Activated T-helper 1 cell treated with anti-CD3 and anti-CD28 coated beads, Interleukin-12 subunit alpha, Interleukin-12 subunit beta, Interleukin-2, Interleukin-4 antibody, amounts not matched to agents 30 ng/mL and 10 ng/mL and 1 ng/mL, durations not matched to agents 14 hours and 24 hours and 36 hours (primary cell): ENCODE measurements at regions not wholly inside any gene's neighbourhood (a gene's known extent, or its start where the extent isn't known, plus 50 kb on each side); places are given as distances from the start of the nearest gene placed in this dataset.

Experiments used
- DNase-seq: peaks from one replicate; pipeline ENCODE4 v3.0.0; 2021; ENCODE audit warnings: low spot score
- H3K27ac Mint-ChIP-seq: one replicate; pipeline ENCODE4 v1.8.0; 2021; ENCODE audit warnings: mild to moderate bottlenecking, mixed read lengths
- H3K27me3 Mint-ChIP-seq: one replicate; pipeline ENCODE4 v1.8.0; 2022; ENCODE audit warnings: mild to moderate bottlenecking, moderate library complexity, mixed read lengths; ENCODE audit not compliant: insufficient read depth
- H3K36me3 Mint-ChIP-seq: one replicate; pipeline ENCODE4 v1.8.0; 2021; ENCODE audit warnings: low read depth, mixed read lengths
- H3K4me1 Mint-ChIP-seq: one replicate; pipeline ENCODE4 v1.8.0; 2021; ENCODE audit warnings: low read depth, mixed read lengths
- H3K4me3 Mint-ChIP-seq: one replicate; pipeline ENCODE4 v1.8.0; 2021; ENCODE audit warnings: mild to moderate bottlenecking, moderate library complexity, mixed read lengths
- H3K9me3 Mint-ChIP-seq: one replicate; pipeline ENCODE4 v1.8.0; 2021; ENCODE audit warnings: mixed read lengths
- intact Hi-C: fragments of 100-400 bp; cut with micrococcal nuclease; formaldehyde crosslinking; loops from one replicate; pipeline ENCODE4 v1.15.1; 2024

DNA sequence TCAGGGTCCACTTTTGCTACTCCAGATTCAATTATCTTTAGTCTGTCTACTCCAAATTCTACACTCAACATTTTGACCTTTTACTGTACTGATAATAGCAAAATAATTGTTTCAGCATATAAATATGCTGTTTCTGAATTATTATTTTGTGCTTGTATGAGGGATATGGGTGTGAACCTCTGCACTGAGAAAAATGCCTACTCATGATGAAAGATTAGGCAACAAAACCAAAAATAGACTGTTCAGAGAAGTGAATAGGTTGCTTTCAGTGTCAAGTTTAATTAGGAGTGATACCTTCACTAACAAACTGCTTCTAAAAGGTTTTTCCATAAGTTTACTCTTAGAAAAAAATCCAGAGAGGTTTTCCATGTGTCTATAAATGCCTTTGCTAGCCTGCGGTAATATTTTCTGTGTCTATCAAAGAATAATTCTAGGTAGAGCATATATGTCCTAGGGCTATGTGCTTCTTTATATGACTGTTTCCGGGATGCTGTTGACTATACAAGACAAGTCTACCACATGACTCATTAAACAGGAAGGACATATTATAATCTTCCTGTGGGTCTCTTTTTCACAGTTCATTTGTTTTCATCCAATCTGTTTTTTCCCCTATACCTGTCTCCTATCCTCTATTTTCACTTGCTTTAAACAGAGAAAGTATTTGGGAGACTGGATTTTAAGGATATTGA lies 218.5 kb upstream of the TTC14 start:
- intact Hi-C loops: no loop called here
- Mint-ChIP-seq H3K27ac (no peak overlapping the region), H3K27me3 (no peaks in the 10 kb centered on the region), H3K4me3 (no peak overlapping the region), H3K4me1 (no peaks in the 10 kb centered on the region), H3K9me3 (no peaks in the 10 kb centered on the region), H3K36me3 (no peaks in the 10 kb centered on the region)
- no peak for DNase-seq

DNA sequence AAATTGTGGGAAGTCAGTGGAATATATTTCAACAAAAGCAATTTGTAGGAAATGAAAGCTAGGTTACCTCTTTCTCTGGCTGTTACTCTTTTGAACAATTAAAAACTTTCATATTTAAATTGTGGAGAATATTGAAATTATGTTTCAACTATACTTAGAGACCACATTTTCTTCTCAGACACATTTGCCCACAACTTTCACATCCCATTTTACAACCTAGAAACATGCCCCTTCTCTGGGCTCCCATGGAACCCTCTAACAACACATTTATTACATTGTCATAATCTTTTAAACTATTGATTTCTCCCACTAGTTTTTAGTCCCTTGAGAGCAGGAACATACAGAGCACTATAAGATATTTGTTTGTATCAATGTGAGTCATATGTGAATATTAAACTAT lies 211.7 kb upstream of the TTC14 start:
- H3K27me3 Mint-ChIP-seq: no peaks in the 10 kb centered on the region

DNA sequence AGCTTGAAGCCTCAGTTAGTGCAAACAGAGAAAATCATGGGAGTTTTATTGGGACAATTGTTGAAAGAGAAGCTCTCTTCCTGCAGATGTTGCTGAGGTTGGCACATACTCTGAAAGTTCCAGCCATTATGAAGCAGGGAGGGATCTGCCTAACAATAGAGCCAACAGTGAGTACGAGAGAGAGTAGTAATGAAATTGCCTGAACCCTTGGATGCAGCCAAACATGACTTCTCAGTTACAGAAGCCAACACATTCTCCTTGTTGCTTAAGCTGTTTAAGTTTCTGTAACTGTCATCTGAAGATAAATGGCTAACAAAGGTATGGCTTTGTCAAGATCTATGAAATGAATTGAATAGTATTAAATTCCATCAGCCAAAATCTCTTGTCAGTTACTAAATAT lies 211.0 kb upstream of the TTC14 start:
- no peaks in the 10 kb centered on the region for H3K9me3 Mint-ChIP-seq
- intact Hi-C loops: no loop called here
- no peaks in the 10 kb centered on the region for H3K4me1 Mint-ChIP-seq
- H3K36me3 Mint-ChIP-seq: no peaks in the 10 kb centered on the region
- no peaks in the 10 kb centered on the region for H3K27me3 Mint-ChIP-seq
- H3K4me3 Mint-ChIP-seq: no peak overlapping the region
- H3K27ac Mint-ChIP-seq: no peak overlapping the region
- DNase-seq: no peak

More for the DNA sequence above, 211.7 kb upstream of the TTC14 start:
- Mint-ChIP-seq H3K27ac (no peak overlapping the region), H3K9me3 (no peaks in the 10 kb centered on the region), H3K36me3 (no peaks in the 10 kb centered on the region), H3K4me3 (no peak overlapping the region), H3K4me1 (no peaks in the 10 kb centered on the region)
- intact Hi-C loops: no loop called here
- DNase-seq: no peak

DNA sequence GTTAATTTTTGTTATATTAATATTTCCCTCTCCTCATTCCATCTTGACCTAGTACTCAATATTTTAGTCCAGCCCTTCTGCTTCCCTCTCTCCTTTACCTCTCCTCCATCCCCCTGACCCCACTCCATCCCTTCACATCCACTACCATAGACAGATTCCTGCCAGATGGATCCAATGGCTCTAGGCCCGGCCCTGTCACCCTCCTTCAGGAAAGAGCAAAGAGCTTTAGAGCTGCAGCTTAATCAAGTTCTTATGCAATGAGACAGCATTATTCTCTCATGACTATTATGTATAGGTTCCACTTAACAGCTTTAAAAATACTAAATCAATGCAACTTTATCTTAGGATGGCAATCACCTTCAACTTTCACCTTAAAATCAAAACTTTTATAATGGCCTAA lies 200.7 kb upstream of the TTC14 start:
- DNase-seq: no peak
- Mint-ChIP-seq H3K27ac (no peak overlapping the region), H3K4me3 (no peak overlapping the region), H3K9me3 (no peaks in the 10 kb centered on the region), H3K27me3 (no peaks in the 10 kb centered on the region), H3K4me1 (no peaks in the 10 kb centered on the region), H3K36me3 (no peaks in the 10 kb centered on the region)
- intact Hi-C loops: no loop called here

DNA sequence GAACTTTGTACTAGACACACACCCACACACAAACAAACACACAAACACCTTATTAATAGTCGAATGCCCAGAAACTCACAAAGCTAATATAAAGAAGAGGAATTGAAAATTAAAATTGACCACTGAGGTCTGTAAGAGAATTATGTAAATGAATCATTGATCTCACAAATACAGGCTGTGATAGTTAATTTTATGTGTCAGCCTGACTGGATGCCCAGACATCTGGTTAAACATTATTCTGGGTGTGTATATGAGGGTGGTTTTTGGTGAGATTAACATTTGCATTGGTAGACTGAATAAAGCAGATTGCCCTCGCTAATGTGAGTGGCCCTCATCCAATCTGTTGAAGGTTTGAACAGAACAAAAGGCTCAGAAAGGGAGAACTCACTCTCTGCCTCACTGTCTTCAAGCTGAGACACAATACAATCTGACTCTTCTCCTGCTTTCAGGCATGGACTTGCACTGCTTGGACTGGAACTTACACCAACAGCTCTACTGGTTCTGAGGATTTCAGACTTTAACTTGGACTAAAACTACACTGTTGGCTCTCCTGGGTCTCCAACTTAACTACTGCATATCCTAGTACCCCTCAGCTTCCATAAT lies 199.4 kb upstream of the TTC14 start:
- Mint-ChIP-seq H3K4me1 (no peaks in the 10 kb centered on the region), H3K36me3 (no peaks in the 10 kb centered on the region), H3K27me3 (no peaks in the 10 kb centered on the region), H3K9me3 (no peaks in the 10 kb centered on the region), H3K27ac (no peak overlapping the region), H3K4me3 (no peak overlapping the region)
- intact Hi-C loops: no loop called here
- no peak for DNase-seq

DNA sequence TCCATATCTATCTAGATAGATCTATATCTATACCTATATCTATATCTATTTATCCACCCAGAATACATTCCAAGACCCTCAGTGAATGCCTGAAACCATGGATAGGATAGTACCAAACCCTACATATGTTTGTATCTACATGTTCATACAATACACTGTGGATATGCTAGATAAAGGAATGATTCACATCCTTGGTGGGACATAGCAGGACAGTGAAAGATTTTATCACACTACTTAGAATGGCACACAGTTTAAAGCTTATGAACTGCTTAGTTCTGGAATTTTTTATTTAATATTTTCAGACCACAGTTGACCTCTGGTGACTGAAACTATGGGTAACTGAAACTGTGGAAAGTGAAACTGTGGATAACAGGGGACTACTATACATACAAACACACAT lies 198.8 kb upstream of the TTC14 start:
- no peak for DNase-seq
- Mint-ChIP-seq H3K27me3 (no peaks in the 10 kb centered on the region), H3K27ac (no peak overlapping the region), H3K36me3 (no peaks in the 10 kb centered on the region), H3K4me3 (no peak overlapping the region), H3K9me3 (no peaks in the 10 kb centered on the region), H3K4me1 (no peaks in the 10 kb centered on the region)
- intact Hi-C loops: no loop called here

DNA sequence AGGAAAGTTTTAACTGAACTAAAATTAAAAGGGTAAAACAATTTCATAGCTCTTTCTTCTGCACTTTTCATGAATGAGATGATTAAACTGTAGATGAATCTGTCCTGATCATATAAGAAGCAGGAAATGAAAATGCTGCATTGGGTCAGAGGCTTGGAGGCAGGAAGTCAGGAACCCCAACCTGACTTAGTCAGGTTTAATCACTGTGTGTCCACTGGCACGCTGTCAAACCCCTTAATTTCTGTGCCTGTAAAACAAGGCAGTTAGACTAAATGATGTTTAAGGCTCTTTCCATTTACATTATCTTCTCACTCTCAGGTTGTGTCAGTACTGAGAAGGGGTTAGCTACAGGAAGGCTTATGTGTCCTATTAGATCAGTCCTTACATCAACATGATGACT lies 193.3 kb upstream of the TTC14 start:
- Mint-ChIP-seq H3K4me1 (no peaks in the 10 kb centered on the region), H3K27ac (no peak overlapping the region), H3K9me3 (no peaks in the 10 kb centered on the region), H3K36me3 (no peaks in the 10 kb centered on the region), H3K4me3 (no peak overlapping the region), H3K27me3 (no peaks in the 10 kb centered on the region)
- no peak for DNase-seq
- intact Hi-C loops: no loop called here

DNA sequence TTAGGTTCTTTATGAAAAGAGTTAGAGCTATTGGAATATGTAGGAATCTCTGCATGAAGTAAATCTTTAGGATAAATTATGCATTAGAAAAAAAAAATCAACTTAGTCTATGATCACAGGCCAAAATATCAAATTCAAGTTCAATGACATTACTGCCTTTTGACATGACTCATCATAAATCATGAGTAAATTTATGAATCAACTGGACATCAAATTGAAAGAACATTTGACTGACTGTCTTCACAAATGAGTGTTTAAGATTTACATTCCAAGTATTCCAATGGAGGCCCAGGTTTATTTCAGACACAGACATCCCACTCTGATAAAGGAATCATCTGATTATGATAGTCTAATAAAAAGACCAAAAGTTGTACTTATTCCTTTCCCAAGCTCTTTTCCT lies 192.8 kb upstream of the TTC14 start:
- H3K27me3 Mint-ChIP-seq: no peaks in the 10 kb centered on the region
- no peak overlapping the region for H3K27ac Mint-ChIP-seq
- no peaks in the 10 kb centered on the region for H3K4me1 Mint-ChIP-seq
- H3K4me3 Mint-ChIP-seq: no peak overlapping the region
- DNase-seq: no peak
- intact Hi-C loops: no loop called here
- no peaks in the 10 kb centered on the region for H3K36me3 Mint-ChIP-seq
- no peaks in the 10 kb centered on the region for H3K9me3 Mint-ChIP-seq

DNA sequence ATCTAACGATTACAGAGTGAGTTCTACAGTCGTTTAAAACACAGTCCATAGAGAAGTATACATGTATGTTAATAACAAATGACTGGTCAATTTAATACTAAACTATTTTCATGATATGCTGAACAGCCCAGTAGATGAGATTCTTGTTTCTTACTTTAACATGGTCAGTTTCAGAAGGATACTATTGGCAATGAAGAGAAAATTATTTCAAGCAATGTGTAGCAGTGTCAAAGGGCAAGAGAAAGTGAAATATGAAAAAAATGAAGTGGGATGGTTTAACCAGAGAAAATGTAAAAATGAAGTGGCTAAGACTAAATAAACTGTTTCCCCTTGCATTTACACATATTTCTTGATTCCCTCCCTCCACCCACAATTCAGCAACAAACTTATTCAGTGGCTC lies 192.1 kb upstream of the TTC14 start:
- Mint-ChIP-seq H3K4me3 (no peak overlapping the region), H3K4me1 (no peaks in the 10 kb centered on the region)
- no peak for DNase-seq

DNA sequence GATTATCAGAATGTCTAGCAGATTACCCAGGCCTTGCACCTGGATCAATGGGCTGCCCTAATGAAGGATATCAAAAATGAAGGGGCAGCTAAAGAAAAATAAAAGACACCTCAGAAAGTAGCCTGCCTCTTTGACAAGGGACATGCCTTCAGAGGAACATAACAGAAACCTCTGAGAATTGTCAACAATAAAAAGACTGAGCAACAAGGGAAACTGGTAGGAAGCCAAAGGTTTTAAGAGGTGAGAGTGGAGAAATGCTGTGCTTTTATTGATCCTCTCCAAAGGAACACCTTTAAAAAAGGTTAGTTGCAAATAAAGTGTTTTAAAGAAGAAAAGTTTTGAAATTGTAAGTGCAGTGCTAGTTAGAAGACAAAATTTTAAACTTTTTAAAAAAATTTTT lies 187.8 kb upstream of the TTC14 start:
- H3K27ac Mint-ChIP-seq: no peak overlapping the region
- no peaks in the 10 kb centered on the region for H3K9me3 Mint-ChIP-seq
- no peaks in the 10 kb centered on the region for H3K36me3 Mint-ChIP-seq
- H3K27me3 Mint-ChIP-seq: no peaks in the 10 kb centered on the region
- H3K4me3 Mint-ChIP-seq: no peak overlapping the region
- H3K4me1 Mint-ChIP-seq: no peaks in the 10 kb centered on the region
- no peak for DNase-seq
- intact Hi-C loops: no loop called here

More for the DNA sequence above, 192.1 kb upstream of the TTC14 start:
- no peaks in the 10 kb centered on the region for H3K27me3 Mint-ChIP-seq
- intact Hi-C loops: no loop called here
- H3K27ac Mint-ChIP-seq: no peak overlapping the region
- no peaks in the 10 kb centered on the region for H3K36me3 Mint-ChIP-seq
- H3K9me3 Mint-ChIP-seq: no peaks in the 10 kb centered on the region

DNA sequence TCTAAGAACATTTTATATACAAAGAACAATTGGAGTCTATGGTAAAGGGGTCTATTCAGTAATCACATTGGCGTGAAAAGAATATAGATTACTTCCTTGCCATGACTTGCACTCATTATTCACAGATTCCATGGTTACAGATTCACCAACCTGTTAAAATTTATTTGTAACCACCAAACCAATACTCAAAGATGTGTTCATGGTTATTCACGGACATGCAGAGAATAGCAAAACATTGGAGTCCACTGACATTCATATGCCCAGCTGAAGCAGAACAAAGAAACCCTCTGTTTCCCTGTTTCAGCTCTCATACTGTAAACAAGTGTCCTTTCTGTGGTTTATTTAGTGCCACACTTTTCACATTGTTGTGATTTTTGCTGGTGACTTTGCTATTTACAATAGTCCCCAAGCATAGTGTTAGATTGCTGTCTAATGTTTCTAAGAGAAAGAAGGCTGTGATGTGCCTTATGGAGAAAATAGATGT lies 185.8 kb upstream of the TTC14 start:
- no peaks in the 10 kb centered on the region for H3K27me3 Mint-ChIP-seq
- no peak overlapping the region for H3K4me3 Mint-ChIP-seq
- intact Hi-C loops: no loop called here
- no peaks in the 10 kb centered on the region for H3K9me3 Mint-ChIP-seq
- no peak overlapping the region for H3K27ac Mint-ChIP-seq
- DNase-seq: no peak
- no peaks in the 10 kb centered on the region for H3K4me1 Mint-ChIP-seq
- H3K36me3 Mint-ChIP-seq: no peaks in the 10 kb centered on the region

DNA sequence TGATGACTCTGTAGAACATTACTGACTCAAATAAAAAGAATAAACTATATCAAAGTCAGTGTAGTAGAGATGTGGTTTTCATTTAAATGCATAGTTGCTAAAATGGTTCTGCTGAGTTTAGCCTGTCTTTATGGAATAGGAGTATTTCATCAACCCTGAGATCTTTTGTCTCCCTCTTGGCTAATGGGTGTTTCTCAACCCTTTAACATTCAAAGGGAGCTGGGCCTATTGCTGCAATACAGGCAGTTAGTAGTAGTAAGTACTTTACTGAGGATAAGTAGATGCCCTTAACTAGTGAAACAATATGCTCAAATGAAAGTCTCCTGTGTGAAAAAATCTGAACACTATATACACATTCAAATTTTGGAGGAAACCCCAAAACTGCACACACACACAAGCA lies 184.7 kb upstream of the TTC14 start:
- Mint-ChIP-seq H3K27me3 (no peaks in the 10 kb centered on the region), H3K9me3 (no peaks in the 10 kb centered on the region), H3K4me3 (no peak overlapping the region), H3K36me3 (no peaks in the 10 kb centered on the region), H3K27ac (no peak overlapping the region), H3K4me1 (no peaks in the 10 kb centered on the region)
- no peak for DNase-seq
- intact Hi-C loops: no loop called here

DNA sequence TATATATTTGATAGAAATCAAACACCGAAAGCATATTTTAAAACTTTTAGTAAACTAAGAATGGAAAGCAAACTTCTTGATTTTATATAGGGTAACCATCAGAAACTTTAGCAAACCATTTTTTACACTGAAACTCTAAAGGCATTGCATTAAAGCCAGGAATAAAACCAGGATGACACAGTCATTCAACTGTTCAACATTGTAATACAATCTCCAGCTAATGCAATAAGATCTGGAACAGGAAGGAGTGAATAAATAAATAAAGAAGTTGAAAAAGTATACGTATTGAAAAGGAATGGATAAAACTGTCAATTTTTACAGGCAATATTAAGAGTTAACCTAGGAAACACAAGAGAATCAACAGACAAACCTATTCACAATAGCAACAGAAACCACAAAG lies 181.9 kb upstream of the TTC14 start:
- no peak overlapping the region for H3K27ac Mint-ChIP-seq
- no peaks in the 10 kb centered on the region for H3K27me3 Mint-ChIP-seq
- H3K9me3 Mint-ChIP-seq: peaks cover 3% of the 10 kb centered on the region
- intact Hi-C loops: no loop called here
- H3K4me1 Mint-ChIP-seq: no peaks in the 10 kb centered on the region
- H3K36me3 Mint-ChIP-seq: no peaks in the 10 kb centered on the region
- H3K4me3 Mint-ChIP-seq: no peak overlapping the region
- DNase-seq: no peak

DNA sequence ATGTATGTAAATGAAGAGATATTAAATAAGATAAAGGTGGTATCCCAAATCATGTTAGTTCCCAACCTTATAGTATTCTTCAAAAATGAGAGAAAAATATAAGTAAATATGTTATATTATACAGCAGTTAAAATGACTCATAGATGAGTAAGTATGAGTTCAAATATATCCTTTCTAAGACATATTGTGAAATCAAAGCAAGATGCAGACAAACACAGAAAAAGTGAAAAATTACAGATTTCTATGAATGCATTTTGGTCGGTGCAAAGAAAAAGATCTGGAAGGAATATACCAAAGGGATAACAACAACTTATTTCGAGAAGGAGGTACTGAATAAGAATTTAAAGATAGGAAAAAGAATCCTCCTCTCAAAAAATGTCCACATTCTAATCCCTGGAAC lies 181.2 kb upstream of the TTC14 start:
- no peak for DNase-seq
- H3K4me1 Mint-ChIP-seq: no peaks in the 10 kb centered on the region
- intact Hi-C loops: no loop called here
- H3K27ac Mint-ChIP-seq: no peak overlapping the region
- H3K27me3 Mint-ChIP-seq: no peaks in the 10 kb centered on the region
- no peak overlapping the region for H3K4me3 Mint-ChIP-seq
- peaks cover 3% of the 10 kb centered on the region for H3K9me3 Mint-ChIP-seq
- H3K36me3 Mint-ChIP-seq: no peaks in the 10 kb centered on the region
